ENCODE measurements at regions not wholly inside any gene's neighbourhood (a gene's known extent, or its start where the extent isn't known, plus 50 kb on each side); places are given as distances from the start of the nearest gene placed in this dataset.

- TF ChIP-seq REST (tag by site-specific recombination; IDR thresholded peaks at IDR 0.05) (no peak), ZNF639 (tag by site-specific recombination; IDR thresholded peaks at IDR 0.05) (no peak), GLIS1 (tag by site-specific recombination; IDR thresholded peaks at IDR 0.05) (no peak), GLI4 (tag by site-specific recombination; IDR thresholded peaks at IDR 0.05) (no peak), CTCF (tag by site-specific recombination; IDR thresholded peaks at IDR 0.05) (no peak), ZNF175 (tag by site-specific recombination; IDR thresholded peaks at IDR 0.05) (no peak), SP2 (tag by site-specific recombination; IDR thresholded peaks at IDR 0.05) (no peak), MYNN (tag by site-specific recombination; IDR thresholded peaks at IDR 0.05; ENCODE audit: borderline replicate concordance) (no peak), ZNF155 (tag by site-specific recombination; IDR thresholded peaks at IDR 0.05) (no peak), ZBTB21 (tag by site-specific recombination; IDR thresholded peaks at IDR 0.05) (no peak)
These were observed 151.3 kb downstream of the MAF start for GRCh38 chr16:79449067-79449769.

Data from HEK293 (cell line).